Activated naive CD8-positive, alpha-beta T cell treated with anti-CD3 and anti-CD28 coated beads for 36 hours (primary cell): ENCODE measurements at regions not wholly inside any gene's neighbourhood (a gene's known extent, or its start where the extent isn't known, plus 50 kb on each side); places are given as distances from the start of the nearest gene placed in this dataset.

ENCODE experiments used
- DNase-seq: peaks from one replicate; pipeline ENCODE4 v3.0.0; 2021
- H3K27ac Mint-ChIP-seq: one replicate; pipeline ENCODE4 v1.8.0; 2022; ENCODE audit warnings: mild to moderate bottlenecking, moderate library complexity, mixed read lengths
- H3K27me3 Mint-ChIP-seq: one replicate; pipeline ENCODE4 v1.8.0; 2022; ENCODE audit warnings: mild to moderate bottlenecking, mixed read lengths
- H3K36me3 Mint-ChIP-seq: one replicate; pipeline ENCODE4 v1.8.0; 2021; ENCODE audit warnings: mild to moderate bottlenecking, mixed read lengths
- H3K4me1 Mint-ChIP-seq: one replicate; pipeline ENCODE4 v1.8.0; 2021; ENCODE audit warnings: mixed read lengths
- H3K4me3 Mint-ChIP-seq: one replicate; pipeline ENCODE4 v1.8.0; 2022; ENCODE audit warnings: mild to moderate bottlenecking, moderate library complexity, mixed read lengths
- H3K9me3 Mint-ChIP-seq: one replicate; pipeline ENCODE4 v1.8.0; 2022; ENCODE audit warnings: mixed read lengths

GRCh38 chr21:24272521-24272938 lies 1334.8 kb downstream of the MRPL39 start:
- no peaks in the 10 kb centered on the region for H3K4me1 Mint-ChIP-seq
- H3K9me3 Mint-ChIP-seq, result no peaks in the 10 kb centered on the region
- H3K27ac Mint-ChIP-seq, result no peak overlapping the region
- no peak overlapping the region for H3K4me3 Mint-ChIP-seq
- DNase-seq, result no peak
- H3K36me3 Mint-ChIP-seq, result no peaks in the 10 kb centered on the region
- H3K27me3 Mint-ChIP-seq, result no peaks in the 10 kb centered on the region

- no peaks in the 10 kb centered on the region for H3K4me1 Mint-ChIP-seq
- no peaks in the 10 kb centered on the region for H3K9me3 Mint-ChIP-seq
- no peak overlapping the region for H3K4me3 Mint-ChIP-seq
- DNase-seq, result no peak
- peaks cover 1% of the 10 kb centered on the region for H3K27me3 Mint-ChIP-seq
- no peak overlapping the region for H3K27ac Mint-ChIP-seq
- H3K36me3 Mint-ChIP-seq, result no peaks in the 10 kb centered on the region
Observed at GRCh38 chr21:24265987-24266386, 1341.3 kb downstream of the MRPL39 start.

- DNase-seq, result no peak
Observed at GRCh38 chr21:24260751-24261150, 1346.5 kb downstream of the MRPL39 start.

GRCh38 chr21:24259241-24259640 lies 1348.0 kb downstream of the MRPL39 start:
- Mint-ChIP-seq H3K9me3 (peaks cover 4% of the 10 kb centered on the region), H3K27me3 (peaks cover 6% of the 10 kb centered on the region), H3K4me3 (no peak overlapping the region), H3K36me3 (no peaks in the 10 kb centered on the region), H3K4me1 (no peaks in the 10 kb centered on the region), H3K27ac (no peak overlapping the region)
- no peak for DNase-seq

More at GRCh38 chr21:24260751-24261150, 1346.5 kb downstream of the MRPL39 start:
- Mint-ChIP-seq H3K4me1 (no peaks in the 10 kb centered on the region), H3K27me3 (peaks cover 6% of the 10 kb centered on the region), H3K4me3 (no peak overlapping the region), H3K36me3 (no peaks in the 10 kb centered on the region), H3K27ac (no peak overlapping the region), H3K9me3 (peaks cover 4% of the 10 kb centered on the region)

- no peak for DNase-seq
- Mint-ChIP-seq H3K27ac (no peak overlapping the region), H3K36me3 (no peaks in the 10 kb centered on the region), H3K4me1 (no peaks in the 10 kb centered on the region), H3K4me3 (no peak overlapping the region), H3K9me3 (peaks cover 4% of the 10 kb centered on the region), H3K27me3 (peaks cover under 1% of the 10 kb centered on the region)
Observed at GRCh38 chr21:24255591-24255990, 1351.7 kb downstream of the MRPL39 start.

- Mint-ChIP-seq H3K4me3 (no peak overlapping the region), H3K9me3 (peaks cover 3% of the 10 kb centered on the region), H3K27ac (no peak overlapping the region), H3K36me3 (no peaks in the 10 kb centered on the region), H3K27me3 (no peaks in the 10 kb centered on the region), H3K4me1 (no peaks in the 10 kb centered on the region)
- DNase-seq, result no peak
Observed at GRCh38 chr21:24225431-24225830, 1381.8 kb downstream of the MRPL39 start.

GRCh38 chr21:24224422-24224821 lies 1382.9 kb downstream of the MRPL39 start:
- Mint-ChIP-seq H3K9me3 (peaks cover 3% of the 10 kb centered on the region), H3K27me3 (no peaks in the 10 kb centered on the region), H3K4me1 (no peaks in the 10 kb centered on the region), H3K27ac (no peak overlapping the region), H3K4me3 (no peak overlapping the region), H3K36me3 (no peaks in the 10 kb centered on the region)
- DNase-seq, result no peak

GRCh38 chr21:24223624-24224023 lies 1383.7 kb downstream of the MRPL39 start:
- Mint-ChIP-seq H3K4me1 (no peaks in the 10 kb centered on the region), H3K27ac (no peak overlapping the region), H3K27me3 (no peaks in the 10 kb centered on the region), H3K9me3 (peaks cover 3% of the 10 kb centered on the region), H3K36me3 (no peaks in the 10 kb centered on the region), H3K4me3 (no peak overlapping the region)
- DNase-seq, result no peak

GRCh38 chr21:24222676-24223075 lies 1384.6 kb downstream of the MRPL39 start:
- H3K4me3 Mint-ChIP-seq, result no peak overlapping the region
- H3K9me3 Mint-ChIP-seq, result peaks cover under 1% of the 10 kb centered on the region
- no peaks in the 10 kb centered on the region for H3K36me3 Mint-ChIP-seq
- H3K27ac Mint-ChIP-seq, result no peak overlapping the region
- H3K27me3 Mint-ChIP-seq, result no peaks in the 10 kb centered on the region
- no peaks in the 10 kb centered on the region for H3K4me1 Mint-ChIP-seq
- DNase-seq, result no peak

GRCh38 chr21:24220446-24220845 lies 1386.8 kb downstream of the MRPL39 start:
- no peaks in the 10 kb centered on the region for H3K4me1 Mint-ChIP-seq
- H3K9me3 Mint-ChIP-seq, result no peaks in the 10 kb centered on the region
- H3K27me3 Mint-ChIP-seq, result no peaks in the 10 kb centered on the region
- no peak for DNase-seq
- no peaks in the 10 kb centered on the region for H3K36me3 Mint-ChIP-seq
- H3K27ac Mint-ChIP-seq, result no peak overlapping the region
- no peak overlapping the region for H3K4me3 Mint-ChIP-seq

GRCh38 chr21:24217151-24217550 lies 1390.1 kb downstream of the MRPL39 start:
- no peaks in the 10 kb centered on the region for H3K27me3 Mint-ChIP-seq
- H3K9me3 Mint-ChIP-seq, result no peaks in the 10 kb centered on the region
- no peak overlapping the region for H3K27ac Mint-ChIP-seq
- no peaks in the 10 kb centered on the region for H3K4me1 Mint-ChIP-seq
- H3K4me3 Mint-ChIP-seq, result no peak overlapping the region
- no peaks in the 10 kb centered on the region for H3K36me3 Mint-ChIP-seq
- no peak for DNase-seq

- no peaks in the 10 kb centered on the region for H3K4me1 Mint-ChIP-seq
Observed at GRCh38 chr21:24210130-24210529, 1397.2 kb downstream of the MRPL39 start.

GRCh38 chr21:24208562-24209260 lies 1398.6 kb downstream of the MRPL39 start:
- H3K4me3 Mint-ChIP-seq, result no peak overlapping the region
- H3K4me1 Mint-ChIP-seq, result no peaks in the 10 kb centered on the region
- no peaks in the 10 kb centered on the region for H3K36me3 Mint-ChIP-seq
- no peak for DNase-seq
- H3K27me3 Mint-ChIP-seq, result no peaks in the 10 kb centered on the region
- no peaks in the 10 kb centered on the region for H3K9me3 Mint-ChIP-seq
- no peak overlapping the region for H3K27ac Mint-ChIP-seq

More at GRCh38 chr21:24210130-24210529, 1397.2 kb downstream of the MRPL39 start:
- Mint-ChIP-seq H3K27me3 (no peaks in the 10 kb centered on the region), H3K9me3 (no peaks in the 10 kb centered on the region), H3K36me3 (no peaks in the 10 kb centered on the region), H3K27ac (no peak overlapping the region), H3K4me3 (no peak overlapping the region)
- no peak for DNase-seq

GRCh38 chr21:24205319-24205718 lies 1402.0 kb downstream of the MRPL39 start:
- no peaks in the 10 kb centered on the region for H3K4me1 Mint-ChIP-seq
- H3K4me3 Mint-ChIP-seq, result no peak overlapping the region
- no peak overlapping the region for H3K27ac Mint-ChIP-seq
- no peaks in the 10 kb centered on the region for H3K27me3 Mint-ChIP-seq
- H3K9me3 Mint-ChIP-seq, result no peaks in the 10 kb centered on the region
- no peak for DNase-seq
- no peaks in the 10 kb centered on the region for H3K36me3 Mint-ChIP-seq

GRCh38 chr21:24204641-24205040 lies 1402.6 kb downstream of the MRPL39 start:
- Mint-ChIP-seq H3K9me3 (no peaks in the 10 kb centered on the region), H3K36me3 (no peaks in the 10 kb centered on the region), H3K4me1 (no peaks in the 10 kb centered on the region), H3K4me3 (no peak overlapping the region), H3K27ac (no peak overlapping the region), H3K27me3 (no peaks in the 10 kb centered on the region)
- DNase-seq, result no peak

- no peak overlapping the region for H3K27ac Mint-ChIP-seq
- H3K9me3 Mint-ChIP-seq, result no peaks in the 10 kb centered on the region
- no peaks in the 10 kb centered on the region for H3K27me3 Mint-ChIP-seq
- no peak overlapping the region for H3K4me3 Mint-ChIP-seq
- no peaks in the 10 kb centered on the region for H3K36me3 Mint-ChIP-seq
- no peaks in the 10 kb centered on the region for H3K4me1 Mint-ChIP-seq
- DNase-seq, result no peak
Observed at GRCh38 chr21:24200052-24200451, 1407.2 kb downstream of the MRPL39 start.
